Caco-2 (cell line): ENCODE measurements at regions not wholly inside any gene's neighbourhood (a gene's known extent, or its start where the extent isn't known, plus 50 kb on each side); places are given as distances from the start of the nearest gene placed in this dataset.

Experiments used
- BruUV-seq: library from RNA; stranded (reverse); fragments of 400-500 nt; replicated peaks from 2 replicates; lab custom pipeline; 2021; lab: Mats Ljungman, UMichigan
- CTCF ChIA-PET: fragments of 300-600 bp; sonication (Branson Sonifier 250); formaldehyde crosslinking; loops from one replicate; lab custom pipeline; 2022; ENCODE audit warnings: antibody characterized with exemption; lab: Charles Lee
- POLR2A ChIA-PET: fragments of 300-600 bp; sonication (Branson Sonifier 250); formaldehyde crosslinking; loops from one replicate; lab custom pipeline; 2022; ENCODE audit warnings: antibody characterized with exemption; lab: Charles Lee
- DNase-seq, 2 experiments: peaks; one replicate each; pipeline versions ENCODE4 v3.0.0 to v3.0.0-alpha.2; 2020 to 2022
- H3K27me3 ChIP-seq: replicated peaks from 2 replicates; pipeline ENCODE4 v1.6.0; 2011; ENCODE audit warnings: low read length; ENCODE audit not compliant: control insufficient read depth, insufficient read depth
- H3K36me3 ChIP-seq: 2 replicates; pipeline ENCODE4 v1.5.1; 2011; ENCODE audit warnings: low read length; ENCODE audit not compliant: control insufficient read depth, insufficient read depth
- H3K4me1 ChIP-seq: fragments of 250-450 bp; sonication (Bioruptor Pico); 2 replicates; pipeline ENCODE4 v1.5.1; 2020; ENCODE audit warnings: mild to moderate bottlenecking
- H3K4me3 ChIP-seq: 2 replicates; pipeline ENCODE4 v1.5.1; 2011; ENCODE audit warnings: low read depth, mild to moderate bottlenecking, control low read depth, low read length
- H3K9me3 ChIP-seq: fragments of 250-450 bp; sonication (Bioruptor Pico); 2 replicates; pipeline ENCODE4 v1.5.1; 2020; ENCODE audit warnings: mild to moderate bottlenecking, moderate library complexity
- H3K27ac Mint-ChIP-seq: one replicate; pipeline ENCODE4 v1.8.0; 2022; ENCODE audit warnings: mixed read lengths; ENCODE audit not compliant: unreplicated experiment
- H3K27me3 Mint-ChIP-seq: one replicate; pipeline ENCODE4 v1.8.0; 2022; ENCODE audit warnings: mixed read lengths; ENCODE audit not compliant: insufficient read depth, unreplicated experiment
- H3K36me3 Mint-ChIP-seq: one replicate; pipeline ENCODE4 v1.8.0; 2022; ENCODE audit warnings: mild to moderate bottlenecking, mixed read lengths; ENCODE audit not compliant: insufficient read depth, unreplicated experiment
- H3K4me1 Mint-ChIP-seq: one replicate; pipeline ENCODE4 v1.8.0; 2022; ENCODE audit warnings: low read depth, mixed read lengths; ENCODE audit not compliant: unreplicated experiment
- H3K4me3 Mint-ChIP-seq: one replicate; pipeline ENCODE4 v1.8.0; 2022; ENCODE audit warnings: mild to moderate bottlenecking, moderate library complexity, mixed read lengths; ENCODE audit not compliant: unreplicated experiment
- H3K9me3 Mint-ChIP-seq: one replicate; pipeline ENCODE4 v1.8.0; 2022; ENCODE audit warnings: mixed read lengths; ENCODE audit not compliant: unreplicated experiment
- intact Hi-C: fragments of 100-400 bp; cut with micrococcal nuclease; formaldehyde crosslinking; loops from one replicate; pipeline ENCODE4 v1.10.0; 2022; ENCODE audit not compliant: unreplicated experiment
- TF ChIP-seq, protein P1 (sequence below), 2 experiments: fragments of 200-600 bp in 1 of 2; IDR thresholded peaks; 1 replicate in 1 of 2; 2 replicates in 1 of 2; pipeline versions ENCODE4 v1.5.1 to v1.8.0; 2011 to 2022; ENCODE audit warnings: antibody characterized with exemption in 1 of 2, control low read depth in 1 of 2, inconsistent platforms in 1 of 2, low read depth in 1 of 2, low read length in 1 of 2, mild to moderate bottlenecking in 1 of 2, moderate library complexity in 1 of 2; ENCODE audit not compliant: insufficient read depth in 1 of 2, severe bottlenecking in 1 of 2, unreplicated experiment in 1 of 2

DNA sequence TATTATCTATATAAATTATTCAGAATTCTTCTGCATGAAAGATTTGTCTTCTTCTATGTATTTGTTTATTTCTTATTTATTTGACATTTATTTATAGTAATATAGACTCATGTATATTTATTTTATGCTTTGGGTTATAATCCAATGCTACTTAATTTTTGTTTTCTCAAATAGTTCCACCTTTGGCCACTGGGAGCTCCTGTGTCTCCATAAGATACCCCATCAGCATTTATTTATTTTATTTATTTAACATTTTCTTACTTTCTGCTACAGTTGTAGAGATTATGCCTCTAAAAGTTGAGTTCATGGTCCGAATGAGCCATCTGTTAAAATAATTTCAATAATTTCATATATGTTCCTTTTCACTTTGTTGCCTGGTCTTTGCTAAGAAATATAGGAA lies 289.4 kb downstream of the ADGRL2 start:
- ChIA-PET POLR2A (no interaction called here), CTCF (no interaction called here)
- BruUV-seq = no TSS peak
- DNase-seq = no peak
- TF ChIP-seq, protein P1, sequence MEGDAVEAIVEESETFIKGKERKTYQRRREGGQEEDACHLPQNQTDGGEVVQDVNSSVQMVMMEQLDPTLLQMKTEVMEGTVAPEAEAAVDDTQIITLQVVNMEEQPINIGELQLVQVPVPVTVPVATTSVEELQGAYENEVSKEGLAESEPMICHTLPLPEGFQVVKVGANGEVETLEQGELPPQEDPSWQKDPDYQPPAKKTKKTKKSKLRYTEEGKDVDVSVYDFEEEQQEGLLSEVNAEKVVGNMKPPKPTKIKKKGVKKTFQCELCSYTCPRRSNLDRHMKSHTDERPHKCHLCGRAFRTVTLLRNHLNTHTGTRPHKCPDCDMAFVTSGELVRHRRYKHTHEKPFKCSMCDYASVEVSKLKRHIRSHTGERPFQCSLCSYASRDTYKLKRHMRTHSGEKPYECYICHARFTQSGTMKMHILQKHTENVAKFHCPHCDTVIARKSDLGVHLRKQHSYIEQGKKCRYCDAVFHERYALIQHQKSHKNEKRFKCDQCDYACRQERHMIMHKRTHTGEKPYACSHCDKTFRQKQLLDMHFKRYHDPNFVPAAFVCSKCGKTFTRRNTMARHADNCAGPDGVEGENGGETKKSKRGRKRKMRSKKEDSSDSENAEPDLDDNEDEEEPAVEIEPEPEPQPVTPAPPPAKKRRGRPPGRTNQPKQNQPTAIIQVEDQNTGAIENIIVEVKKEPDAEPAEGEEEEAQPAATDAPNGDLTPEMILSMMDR (IDR thresholded peaks at IDR 0.05; ENCODE audit: insufficient read depth in 1 of 2, low read depth in 1 of 2, low read length in 1 of 2, severe bottlenecking in 1 of 2, unreplicated experiment in 1 of 2) = no peak
- no peaks in the 10 kb centered on the region for H3K9me3 ChIP-seq
- intact Hi-C loops = no loop called here
- Mint-ChIP-seq H3K4me1 (no peaks in the 10 kb centered on the region), H3K27ac (no peak overlapping the region), H3K4me3 (no peak overlapping the region), H3K9me3 (no peaks in the 10 kb centered on the region), H3K27me3 (no peaks in the 10 kb centered on the region), H3K36me3 (no peaks in the 10 kb centered on the region)
- no peak overlapping the region for H3K4me3 ChIP-seq
- no peaks in the 10 kb centered on the region for H3K36me3 ChIP-seq
- H3K27me3 ChIP-seq = no peaks in the 10 kb centered on the region
- H3K4me1 ChIP-seq = no peaks in the 10 kb centered on the region

DNA sequence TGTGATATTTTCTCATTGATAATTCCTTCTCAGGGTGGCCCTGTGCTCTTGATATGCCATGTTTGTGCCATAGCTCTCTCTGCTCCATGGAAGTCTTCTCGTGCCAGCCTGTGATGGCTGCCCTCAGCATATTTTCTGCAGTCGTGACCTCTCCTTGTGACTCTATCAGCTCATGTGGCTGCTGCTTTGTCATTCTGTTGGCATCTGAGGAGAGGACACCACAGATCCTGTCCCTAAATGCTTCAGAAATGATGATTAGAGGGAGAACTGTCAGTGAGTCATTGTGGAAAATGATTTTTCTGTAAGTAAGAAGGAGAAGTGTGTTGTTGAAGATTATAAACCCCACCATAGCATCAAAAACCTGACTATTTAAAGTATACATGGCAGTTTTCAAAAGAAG lies 286.0 kb downstream of the ADGRL2 start:
- no peak overlapping the region for H3K27ac Mint-ChIP-seq
- H3K36me3 ChIP-seq = no peaks in the 10 kb centered on the region

DNA sequence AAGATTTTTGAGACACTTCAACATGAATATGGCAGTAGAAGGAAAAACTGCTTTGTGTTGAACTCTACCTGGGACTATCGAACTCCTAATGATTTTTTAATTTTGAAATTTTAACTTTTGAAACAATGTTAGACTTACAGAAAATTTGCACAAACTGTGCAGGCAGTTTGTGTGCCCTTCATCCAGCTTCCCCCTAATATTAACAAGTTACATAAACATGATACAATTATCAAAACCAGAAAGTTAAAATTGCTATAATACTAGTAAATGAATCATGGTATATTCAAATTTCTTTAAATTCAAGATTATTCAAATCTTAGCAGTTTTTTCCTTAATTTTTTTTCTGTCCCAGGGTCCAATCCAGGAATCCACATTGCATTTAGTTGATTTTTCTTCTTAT lies 278.9 kb downstream of the ADGRL2 start:
- H3K27me3 Mint-ChIP-seq = no peaks in the 10 kb centered on the region
- intact Hi-C loops = no loop called here
- no peaks in the 10 kb centered on the region for H3K27me3 ChIP-seq
- H3K4me1 ChIP-seq = no peaks in the 10 kb centered on the region
- H3K36me3 ChIP-seq = no peaks in the 10 kb centered on the region
- H3K4me1 Mint-ChIP-seq = no peaks in the 10 kb centered on the region
- no peaks in the 10 kb centered on the region for H3K36me3 Mint-ChIP-seq
- no peak overlapping the region for H3K4me3 ChIP-seq
- TF ChIP-seq, protein P1 (IDR thresholded peaks at IDR 0.05; ENCODE audit: insufficient read depth in 1 of 2, low read depth in 1 of 2, low read length in 1 of 2, severe bottlenecking in 1 of 2, unreplicated experiment in 1 of 2) = no peak
- ChIA-PET CTCF (no interaction called here), POLR2A (no interaction called here)
- no peak overlapping the region for H3K27ac Mint-ChIP-seq
- BruUV-seq = no TSS peak
- no peaks in the 10 kb centered on the region for H3K9me3 ChIP-seq
- no peaks in the 10 kb centered on the region for H3K9me3 Mint-ChIP-seq
- H3K4me3 Mint-ChIP-seq = no peak overlapping the region
- DNase-seq = no peak

More for the DNA sequence above, 286.0 kb downstream of the ADGRL2 start:
- Mint-ChIP-seq H3K36me3 (no peaks in the 10 kb centered on the region), H3K9me3 (no peaks in the 10 kb centered on the region), H3K4me3 (no peak overlapping the region), H3K4me1 (no peaks in the 10 kb centered on the region), H3K27me3 (no peaks in the 10 kb centered on the region)
- BruUV-seq = no TSS peak
- H3K9me3 ChIP-seq = no peaks in the 10 kb centered on the region
- CTCF ChIA-PET = no interaction called here
- TF ChIP-seq, protein P1 (IDR thresholded peaks at IDR 0.05; ENCODE audit: insufficient read depth in 1 of 2, low read depth in 1 of 2, low read length in 1 of 2, severe bottlenecking in 1 of 2, unreplicated experiment in 1 of 2) = no peak
- no peak for DNase-seq
- no peak overlapping the region for H3K4me3 ChIP-seq
- POLR2A ChIA-PET = no interaction called here
- H3K4me1 ChIP-seq = no peaks in the 10 kb centered on the region
- H3K27me3 ChIP-seq = no peaks in the 10 kb centered on the region
- intact Hi-C loops = no loop called here
